K562 (cell line): ENCODE measurements at regions not wholly inside any gene's neighbourhood (a gene's known extent, or its start where the extent isn't known, plus 50 kb on each side); places are given as distances from the start of the nearest gene placed in this dataset.

Experiments
- ATAC-seq: fragments of 200-7000 bp; cut with Tn5 transposase; 3 replicates; pipeline ENCODE4 v1.9.1; 2020; ENCODE audit warnings: moderate library complexity
- BruUV-seq: library from RNA; stranded (reverse); fragments of 400-500 nt; replicated peaks from 2 replicates; lab custom pipeline; 2021; lab: Mats Ljungman, UMichigan
- CTCF ChIA-PET: fragments of 300-600 bp; formaldehyde crosslinking; extraction: SDS; loops from one replicate; lab custom pipeline; 2021; ENCODE audit warnings: low intra/inter-chr PET ratio; lab: Yijun Ruan, JAX
- POLR2A ChIA-PET: fragments of 300-600, 350-650 bp; sonication (Branson Sonifier 250); formaldehyde crosslinking; extraction: SDS; loops from one replicate; lab custom pipeline; 2021; ENCODE audit warnings: antibody characterized with exemption, inconsistent platforms; lab: Yijun Ruan, JAX
- DNase-seq, 4 experiments: peaks; one replicate each; pipeline versions ENCODE4 v3.0.0 to v3.0.0-alpha.2; 2011 to 2018; ENCODE audit warnings: low spot score in 3 of 4, mixed read lengths in 3 of 4; ENCODE audit errors: extremely low read depth in 1 of 4
- FAIRE-seq: peaks from 2 replicates; lab custom pipeline; 2011; peaks lifted over from hg19 to GRCh38; lab: Jason Lieb, UNC
- H2AFZ ChIP-seq: 2 replicates; pipeline ENCODE4 v1.6.0; 2011; ENCODE audit warnings: low read depth, low read length, control low read depth, inconsistent platforms
- H3K27ac ChIP-seq: fragments of 200-600 bp; 3 replicates; pipeline ENCODE4 v1.8.0; 2011; ENCODE audit warnings: low read depth, mild to moderate bottlenecking, control low read depth, inconsistent platforms, low read length, moderate library complexity, mixed read lengths; ENCODE audit errors: extremely low read depth
- H3K27me3 ChIP-seq, 2 experiments: fragments of 300-600 bp in 1 of 2; 2 replicates in 1 of 2; 3 replicates in 1 of 2; pipeline versions ENCODE4 v1.6.0 to v1.8.0; 2011; ENCODE audit warnings: inconsistent platforms in 2 of 2, low read length in 2 of 2, mild to moderate bottlenecking in 1 of 2, mixed read lengths in 1 of 2, moderate library complexity in 1 of 2; ENCODE audit not compliant: control insufficient read depth in 2 of 2, insufficient read depth in 2 of 2
- H3K36me3 ChIP-seq: fragments of 300-600 bp; 3 replicates; pipeline ENCODE4 v1.8.0; 2011; ENCODE audit warnings: mild to moderate bottlenecking, low read length, inconsistent platforms; ENCODE audit not compliant: control insufficient read depth, insufficient read depth
- H3K4me1 ChIP-seq, 2 experiments: fragments of 200-600 bp in 1 of 2; replicated peaks in 1 of 2; 2 replicates in 1 of 2; 3 replicates in 1 of 2; pipeline versions ENCODE4 v1.5.1 to v1.8.0; 2011; ENCODE audit warnings: inconsistent platforms in 2 of 2, low read length in 2 of 2, mild to moderate bottlenecking in 1 of 2, mixed read lengths in 1 of 2, moderate library complexity in 1 of 2; ENCODE audit not compliant: control insufficient read depth in 2 of 2, insufficient read depth in 2 of 2
- H3K4me2 ChIP-seq: 2 replicates; pipeline ENCODE4 v1.6.1; 2011; ENCODE audit warnings: low read length, control low read depth, inconsistent platforms, mixed read lengths; ENCODE audit not compliant: insufficient read depth
- H3K4me3 ChIP-seq: fragments of 200-600 bp; sonication (generic), shearing (Covaris generic); 2 replicates; pipeline ENCODE4 v1.5.1; 2016; ENCODE audit warnings: control low read depth, inconsistent platforms
- H3K79me2 ChIP-seq: fragments of 200-600 bp; 3 replicates; pipeline ENCODE4 v1.8.0; 2011; ENCODE audit warnings: low read length, inconsistent platforms; ENCODE audit not compliant: control insufficient read depth, insufficient read depth
- H3K9ac ChIP-seq, 2 experiments: 2 replicates each; pipeline versions ENCODE4 v1.6.0 to v1.6.1; 2011; ENCODE audit warnings: low read depth in 2 of 2, low read length in 2 of 2, control low read depth in 1 of 2, inconsistent platforms in 1 of 2, mild to moderate bottlenecking in 1 of 2, mixed read lengths in 1 of 2; ENCODE audit not compliant: insufficient read depth in 1 of 2
- H3K9me1 ChIP-seq: one replicate; pipeline ENCODE4 v1.6.0; 2011; ENCODE audit warnings: inconsistent platforms, mild to moderate bottlenecking, low read length, moderate library complexity; ENCODE audit not compliant: control insufficient read depth, insufficient read depth
- H3K9me3 ChIP-seq: replicated peaks from 2 replicates; pipeline ENCODE4 v1.5.1; 2011; ENCODE audit warnings: low read depth, low read length, inconsistent platforms; ENCODE audit not compliant: control insufficient read depth, insufficient read depth
- H4K20me1 ChIP-seq: replicated peaks from 2 replicates; pipeline ENCODE4 v1.6.1; 2011; ENCODE audit warnings: low read length, inconsistent platforms, mixed read lengths; ENCODE audit not compliant: control insufficient read depth, insufficient read depth
- BRF1 ChIP-seq: IDR thresholded peaks from 3 replicates; pipeline ENCODE4 v1.6.1; 2011; ENCODE audit warnings: borderline replicate concordance, mild to moderate bottlenecking; ENCODE audit not compliant: insufficient read length; ENCODE audit errors: extremely low read depth
- CREB1 ChIP-seq, 2 experiments: sonication (generic) in 1 of 2; formaldehyde crosslinking in 1 of 2; IDR thresholded peaks; 2 replicates each; pipeline versions ENCODE4 v1.6.1 to v1.8.0; 2012 to 2022; ENCODE audit warnings: inconsistent platforms in 1 of 2, mild to moderate bottlenecking in 1 of 2, missing genetic modification reagents in 1 of 2, moderate library complexity in 1 of 2
- HOXB6 ChIP-seq: fragments of 250-450 bp; sonication (Bioruptor Pico); IDR thresholded peaks from 2 replicates; pipeline ENCODE4 v1.5.1; 2022; ENCODE audit warnings: mild to moderate bottlenecking, borderline replicate concordance
- JUN ChIP-seq, 2 experiments: sonication (generic) in 1 of 2; formaldehyde crosslinking in 1 of 2; IDR thresholded peaks; 2 replicates each; pipeline versions ENCODE4 v1.6.1 to v1.8.0; 2012 to 2022; ENCODE audit warnings: borderline replicate concordance in 2 of 2, mild to moderate bottlenecking in 2 of 2, improper control_type of control experiment in 1 of 2, low read depth in 1 of 2, low read length in 1 of 2, missing genetic modification reagents in 1 of 2
- NCOA2 ChIP-seq, 2 experiments: fragments of 450-650 bp; IDR thresholded peaks; 2 replicates each; pipeline ENCODE4 v1.6.1; 2018; ENCODE audit warnings: mild to moderate bottlenecking in 2 of 2, moderate library complexity in 1 of 2; ENCODE audit not compliant: partially characterized antibody in 2 of 2
- POLR2AphosphoS5 ChIP-seq: IDR thresholded peaks from 2 replicates; pipeline ENCODE4 v1.6.1; 2011; ENCODE audit warnings: mild to moderate bottlenecking, low read depth, low read length, moderate library complexity; ENCODE audit not compliant: control insufficient read depth, insufficient read depth
- POLR2B ChIP-seq: fragments of 450-650 bp; IDR thresholded peaks from 2 replicates; pipeline ENCODE4 v1.6.1; 2018; ENCODE audit warnings: low read depth; ENCODE audit not compliant: partially characterized antibody
- PRMT5 ChIP-seq: sonication (generic); formaldehyde crosslinking; IDR thresholded peaks from 2 replicates; pipeline ENCODE4 v1.5.0; 2020; ENCODE audit warnings: missing genetic modification reagents
- TCF7 ChIP-seq: sonication (generic); IDR thresholded peaks from 2 replicates; pipeline ENCODE4 v1.6.1; 2016; ENCODE audit warnings: antibody characterized with exemption, borderline replicate concordance
- WGBS: fragments of 100-300 bp; shearing (Covaris generic); methylation state at CpG from one replicate; pipeline ENCODE4 v1.1.6; 2016; ENCODE audit warnings: low coverage, mixed read lengths; ENCODE audit not compliant: insufficient coverage; ENCODE audit errors: missing lambda C conversion rate; 5-methylcytosine and 5-hydroxymethylcytosine counted together
- in situ Hi-C: fragments of 300-500 bp; cut with MboI; formaldehyde crosslinking; loops from 4 replicates; pipeline ENCODE4 v1.15.0; 2018; ENCODE audit warnings: inconsistent platforms, mixed read lengths
- intact Hi-C: fragments of 100-400 bp; cut with micrococcal nuclease; formaldehyde crosslinking; loops from 2 replicates; pipeline ENCODE4 v1.14.2; 2022

DNA sequence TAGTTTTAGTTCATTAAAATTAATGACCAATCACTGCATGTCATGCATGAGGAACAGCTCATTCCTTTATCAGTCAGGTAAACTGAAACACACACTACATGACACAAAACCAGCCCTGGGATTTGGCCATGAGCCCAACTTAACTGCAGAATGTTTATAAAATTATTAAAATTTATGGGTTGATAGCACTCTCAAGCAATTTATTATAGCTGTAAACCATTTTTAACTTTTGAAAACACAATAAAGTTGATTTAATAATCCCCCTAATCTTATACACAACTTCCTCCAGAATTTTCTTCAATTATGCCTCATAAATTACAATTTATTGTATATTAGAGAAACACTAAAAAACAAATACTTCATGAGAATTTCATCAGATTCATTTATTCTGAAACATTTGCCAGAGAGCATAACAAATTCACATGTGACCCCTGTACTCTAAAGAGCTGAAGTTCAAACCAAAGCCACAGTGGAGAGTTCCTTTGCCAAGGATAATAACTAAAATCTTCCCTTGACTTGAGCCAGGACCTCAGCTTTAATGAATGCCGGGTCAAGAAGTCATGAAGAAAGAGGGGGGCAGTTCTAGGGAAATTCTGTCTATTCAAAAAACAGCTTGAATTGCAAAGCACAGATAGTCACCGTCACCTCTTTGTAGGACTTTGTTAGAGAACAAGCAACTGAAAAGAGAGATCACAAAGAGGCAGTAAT is 763.7 kb upstream of the GRAMD2B start:
- H3K4me1 ChIP-seq = no peaks in the 10 kb centered on the region
- 7% methylated on average over 2 of the region's 2 CpGs for WGBS
- no peak for DNase-seq
- H4K20me1 ChIP-seq = no peaks in the 10 kb centered on the region
- CTCF ChIA-PET = no interaction called here
- POLR2A ChIA-PET = no interaction called here
- H3K9me3 ChIP-seq = 0 out of 2 replicates have a peak, but pooled peaks cover 1% of the 10 kb centered on the region
- no peaks in the 10 kb centered on the region for H3K27me3 ChIP-seq
- no peak for ATAC-seq
- H3K27ac ChIP-seq = no peak overlapping the region
- TF ChIP-seq BRF1 (no peak), CREB1 (IDR thresholded peaks at IDR 0.05) (no peak), CREB1 (CRISPR knock-in tag; IDR thresholded peaks at IDR 0.05) (no peak), POLR2B (no peak), POLR2AphosphoS5 (no peak), TCF7 (no peak), PRMT5 (no peak), HOXB6 (no peak), NCOA2 (IDR thresholded peaks at IDR 0.05; ENCODE audit: partially characterized antibody in 2 of 2) (no peak), JUN (IDR thresholded peaks at IDR 0.05; ENCODE audit: borderline replicate concordance, low read depth, low read length) (no peak), JUN (CRISPR knock-in tag; IDR thresholded peaks at IDR 0.05; ENCODE audit: borderline replicate concordance) (no peak)
- BruUV-seq = no TSS peak
- no peak overlapping the region for H3K4me3 ChIP-seq
- FAIRE-seq = no peak
- no peaks in the 10 kb centered on the region for H3K9me1 ChIP-seq
- H3K36me3 ChIP-seq = no peaks in the 10 kb centered on the region
- no peak overlapping the region for H3K4me2 ChIP-seq
- intact Hi-C loops (no loop called here), in situ Hi-C loops (no loop called here)
- H3K9ac ChIP-seq = no peak overlapping the region
- H2AFZ ChIP-seq = no peak overlapping the region
- no peaks in the 10 kb centered on the region for H3K79me2 ChIP-seq
